BJ (cell line): ENCODE measurements at regions not wholly inside any gene's neighbourhood (a gene's known extent, or its start where the extent isn't known, plus 50 kb on each side); places are given as distances from the start of the nearest gene placed in this dataset.

Experiments
- CTCF ChIA-PET: fragments of 350-600 bp; formaldehyde crosslinking; extraction: SDS; loops from one replicate; lab custom pipeline; 2021; ENCODE audit warnings: antibody characterized with exemption, inconsistent platforms; lab: Yijun Ruan, JAX
- POLR2A ChIA-PET: fragments of 300-600 bp; sonication (Branson Sonifier 250); formaldehyde crosslinking; extraction: SDS; loops from one replicate; lab custom pipeline; 2021; ENCODE audit warnings: antibody characterized with exemption; lab: Charles Lee
- DNase-seq: peaks from one replicate; pipeline ENCODE4 v3.0.0-alpha.2; 2011; ENCODE audit warnings: low read depth
- H3K27me3 ChIP-seq: 2 replicates; pipeline ENCODE4 v1.6.0; 2011; ENCODE audit warnings: low read length; ENCODE audit not compliant: control insufficient read depth, insufficient read depth
- H3K36me3 ChIP-seq: 2 replicates; pipeline ENCODE4 v1.5.1; 2011; ENCODE audit warnings: low read length; ENCODE audit not compliant: control insufficient read depth, insufficient read depth
- H3K4me3 ChIP-seq: 2 replicates; pipeline ENCODE4 v1.5.1; 2011; ENCODE audit warnings: low read depth, mild to moderate bottlenecking, control low read depth, low read length
- TF ChIP-seq, protein P1 (sequence below): IDR thresholded peaks from 2 replicates; pipeline ENCODE4 v1.5.1; 2011; ENCODE audit warnings: low read depth, mild to moderate bottlenecking, control low read depth, inconsistent platforms, low read length, moderate library complexity; ENCODE audit not compliant: insufficient read depth

GRCh38 chr21:24890021-24890420 is 717.3 kb downstream of the MRPL39 start:
- H3K36me3 ChIP-seq = no peaks in the 10 kb centered on the region
- no peak overlapping the region for H3K4me3 ChIP-seq
- CTCF ChIA-PET = no interaction called here
- no peak for DNase-seq
- H3K27me3 ChIP-seq = no peaks in the 10 kb centered on the region
- TF ChIP-seq, protein P1, sequence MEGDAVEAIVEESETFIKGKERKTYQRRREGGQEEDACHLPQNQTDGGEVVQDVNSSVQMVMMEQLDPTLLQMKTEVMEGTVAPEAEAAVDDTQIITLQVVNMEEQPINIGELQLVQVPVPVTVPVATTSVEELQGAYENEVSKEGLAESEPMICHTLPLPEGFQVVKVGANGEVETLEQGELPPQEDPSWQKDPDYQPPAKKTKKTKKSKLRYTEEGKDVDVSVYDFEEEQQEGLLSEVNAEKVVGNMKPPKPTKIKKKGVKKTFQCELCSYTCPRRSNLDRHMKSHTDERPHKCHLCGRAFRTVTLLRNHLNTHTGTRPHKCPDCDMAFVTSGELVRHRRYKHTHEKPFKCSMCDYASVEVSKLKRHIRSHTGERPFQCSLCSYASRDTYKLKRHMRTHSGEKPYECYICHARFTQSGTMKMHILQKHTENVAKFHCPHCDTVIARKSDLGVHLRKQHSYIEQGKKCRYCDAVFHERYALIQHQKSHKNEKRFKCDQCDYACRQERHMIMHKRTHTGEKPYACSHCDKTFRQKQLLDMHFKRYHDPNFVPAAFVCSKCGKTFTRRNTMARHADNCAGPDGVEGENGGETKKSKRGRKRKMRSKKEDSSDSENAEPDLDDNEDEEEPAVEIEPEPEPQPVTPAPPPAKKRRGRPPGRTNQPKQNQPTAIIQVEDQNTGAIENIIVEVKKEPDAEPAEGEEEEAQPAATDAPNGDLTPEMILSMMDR = no peak
- POLR2A ChIA-PET = no interaction called here

- Histone ChIP-seq H3K27me3 (no peaks in the 10 kb centered on the region), H3K4me3 (no peak overlapping the region), H3K36me3 (no peaks in the 10 kb centered on the region)
- CTCF ChIA-PET = no interaction called here
- no peak for DNase-seq
- POLR2A ChIA-PET = no interaction called here
- TF ChIP-seq, protein P1 = no peak
Observed at GRCh38 chr21:24881506-24881905, 725.8 kb downstream of the MRPL39 start.

DNA sequence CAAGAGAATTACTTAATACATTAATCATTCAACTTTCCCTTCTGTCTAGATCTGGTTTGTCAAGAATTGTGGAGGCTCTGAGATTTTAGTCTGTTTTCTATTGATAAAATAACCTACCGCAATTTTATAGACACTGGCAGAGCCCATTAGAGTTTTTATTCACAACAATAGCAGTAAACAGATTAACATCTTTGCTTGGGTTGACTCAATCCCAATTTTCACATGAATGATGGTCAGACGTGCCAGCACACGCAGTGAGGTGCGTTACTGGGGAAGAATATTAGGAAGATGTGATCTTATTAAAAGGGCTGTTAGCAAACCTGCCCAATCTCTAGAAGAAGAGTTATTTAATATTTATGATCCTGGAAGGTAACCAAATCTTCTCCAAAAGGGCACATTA is 736.6 kb downstream of the MRPL39 start:
- POLR2A ChIA-PET = no interaction called here

GRCh38 chr21:24869862-24870261 is 737.4 kb downstream of the MRPL39 start:
- no peak overlapping the region for H3K4me3 ChIP-seq
- no peak for DNase-seq
- TF ChIP-seq, protein P1 = no peak
- H3K27me3 ChIP-seq = no peaks in the 10 kb centered on the region
- ChIA-PET CTCF (no interaction called here), POLR2A (no interaction called here)
- no peaks in the 10 kb centered on the region for H3K36me3 ChIP-seq

More for the DNA sequence above, 736.6 kb downstream of the MRPL39 start:
- CTCF ChIA-PET = no interaction called here
- DNase-seq = no peak
- Histone ChIP-seq H3K27me3 (no peaks in the 10 kb centered on the region), H3K4me3 (no peak overlapping the region), H3K36me3 (no peaks in the 10 kb centered on the region)
- TF ChIP-seq, protein P1 = no peak

DNA sequence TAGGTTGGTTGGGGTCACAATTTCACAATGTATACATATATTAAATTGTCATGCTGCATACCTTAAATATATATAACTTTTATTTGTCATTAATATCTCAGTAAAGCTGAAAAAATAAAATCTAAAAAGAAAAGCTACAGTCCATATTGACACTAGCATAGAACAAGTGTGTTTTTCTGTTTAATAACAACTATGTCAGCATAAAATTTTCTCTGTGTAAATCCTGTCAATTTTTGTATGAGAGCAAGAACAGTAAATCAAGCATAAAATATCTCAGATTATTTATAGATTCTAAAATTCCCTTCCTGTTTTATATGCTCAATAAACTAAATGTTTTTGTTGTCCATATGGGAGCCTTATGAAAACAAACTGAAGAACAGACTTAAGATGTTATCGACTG is 739.2 kb downstream of the MRPL39 start:
- TF ChIP-seq, protein P1 = no peak
- CTCF ChIA-PET = interaction anchor here (0.7 kb wide), 1 partner anchor 10 kb away, joined by 3 read pairs; no protein-coding TSS in a partner anchor
- Histone ChIP-seq H3K4me3 (no peak overlapping the region), H3K27me3 (no peaks in the 10 kb centered on the region), H3K36me3 (no peaks in the 10 kb centered on the region)
- POLR2A ChIA-PET = no interaction called here
- no peak for DNase-seq
